ENCODE measurements at regions not wholly inside any gene's neighbourhood (a gene's known extent, or its start where the extent isn't known, plus 50 kb on each side); places are given as distances from the start of the nearest gene placed in this dataset.

DNA sequence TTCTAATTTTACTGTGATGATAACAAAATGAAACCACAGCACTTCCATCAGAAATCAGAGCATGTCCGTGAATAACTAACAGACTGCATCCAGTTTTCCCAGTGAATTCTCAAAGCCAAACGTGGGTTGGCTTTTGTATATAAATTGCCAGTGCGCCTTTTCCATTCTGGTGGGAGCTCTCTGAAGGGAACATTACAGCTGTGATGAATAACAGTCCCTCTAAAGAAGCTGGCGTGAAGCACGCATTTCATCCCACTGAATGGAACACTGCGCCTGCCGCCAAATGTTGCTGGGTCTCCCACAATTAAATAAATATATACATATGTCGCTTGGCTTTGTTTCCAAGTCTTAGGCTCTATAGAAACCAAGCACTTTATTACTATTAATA, 113.0 kb upstream of the PFN2 start:
- TF ChIP-seq CBX5 (IDR thresholded peaks at IDR 0.05; ENCODE audit: low read depth, low read length) (no peak), KDM5A (IDR thresholded peaks at IDR 0.05; ENCODE audit: low read length) (no peak), RNF2 (IDR thresholded peaks at IDR 0.05; ENCODE audit: borderline replicate concordance, low read depth, low read length, missing control alignments, poor library complexity, severe bottlenecking) (no peak), POLR2A (IDR thresholded peaks at IDR 0.05; ENCODE audit: control extremely low read depth in 1 of 2, low read depth in 2 of 2, low read length in 2 of 2) (no peak)
- TF ChIP-seq, protein P1, sequence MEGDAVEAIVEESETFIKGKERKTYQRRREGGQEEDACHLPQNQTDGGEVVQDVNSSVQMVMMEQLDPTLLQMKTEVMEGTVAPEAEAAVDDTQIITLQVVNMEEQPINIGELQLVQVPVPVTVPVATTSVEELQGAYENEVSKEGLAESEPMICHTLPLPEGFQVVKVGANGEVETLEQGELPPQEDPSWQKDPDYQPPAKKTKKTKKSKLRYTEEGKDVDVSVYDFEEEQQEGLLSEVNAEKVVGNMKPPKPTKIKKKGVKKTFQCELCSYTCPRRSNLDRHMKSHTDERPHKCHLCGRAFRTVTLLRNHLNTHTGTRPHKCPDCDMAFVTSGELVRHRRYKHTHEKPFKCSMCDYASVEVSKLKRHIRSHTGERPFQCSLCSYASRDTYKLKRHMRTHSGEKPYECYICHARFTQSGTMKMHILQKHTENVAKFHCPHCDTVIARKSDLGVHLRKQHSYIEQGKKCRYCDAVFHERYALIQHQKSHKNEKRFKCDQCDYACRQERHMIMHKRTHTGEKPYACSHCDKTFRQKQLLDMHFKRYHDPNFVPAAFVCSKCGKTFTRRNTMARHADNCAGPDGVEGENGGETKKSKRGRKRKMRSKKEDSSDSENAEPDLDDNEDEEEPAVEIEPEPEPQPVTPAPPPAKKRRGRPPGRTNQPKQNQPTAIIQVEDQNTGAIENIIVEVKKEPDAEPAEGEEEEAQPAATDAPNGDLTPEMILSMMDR (IDR thresholded peaks at IDR 0.05; ENCODE audit: control extremely low read depth in 1 of 3, insufficient read depth in 1 of 3, low read depth in 1 of 3, low read length in 3 of 3) = no peak
- TF ChIP-seq, protein P2, sequence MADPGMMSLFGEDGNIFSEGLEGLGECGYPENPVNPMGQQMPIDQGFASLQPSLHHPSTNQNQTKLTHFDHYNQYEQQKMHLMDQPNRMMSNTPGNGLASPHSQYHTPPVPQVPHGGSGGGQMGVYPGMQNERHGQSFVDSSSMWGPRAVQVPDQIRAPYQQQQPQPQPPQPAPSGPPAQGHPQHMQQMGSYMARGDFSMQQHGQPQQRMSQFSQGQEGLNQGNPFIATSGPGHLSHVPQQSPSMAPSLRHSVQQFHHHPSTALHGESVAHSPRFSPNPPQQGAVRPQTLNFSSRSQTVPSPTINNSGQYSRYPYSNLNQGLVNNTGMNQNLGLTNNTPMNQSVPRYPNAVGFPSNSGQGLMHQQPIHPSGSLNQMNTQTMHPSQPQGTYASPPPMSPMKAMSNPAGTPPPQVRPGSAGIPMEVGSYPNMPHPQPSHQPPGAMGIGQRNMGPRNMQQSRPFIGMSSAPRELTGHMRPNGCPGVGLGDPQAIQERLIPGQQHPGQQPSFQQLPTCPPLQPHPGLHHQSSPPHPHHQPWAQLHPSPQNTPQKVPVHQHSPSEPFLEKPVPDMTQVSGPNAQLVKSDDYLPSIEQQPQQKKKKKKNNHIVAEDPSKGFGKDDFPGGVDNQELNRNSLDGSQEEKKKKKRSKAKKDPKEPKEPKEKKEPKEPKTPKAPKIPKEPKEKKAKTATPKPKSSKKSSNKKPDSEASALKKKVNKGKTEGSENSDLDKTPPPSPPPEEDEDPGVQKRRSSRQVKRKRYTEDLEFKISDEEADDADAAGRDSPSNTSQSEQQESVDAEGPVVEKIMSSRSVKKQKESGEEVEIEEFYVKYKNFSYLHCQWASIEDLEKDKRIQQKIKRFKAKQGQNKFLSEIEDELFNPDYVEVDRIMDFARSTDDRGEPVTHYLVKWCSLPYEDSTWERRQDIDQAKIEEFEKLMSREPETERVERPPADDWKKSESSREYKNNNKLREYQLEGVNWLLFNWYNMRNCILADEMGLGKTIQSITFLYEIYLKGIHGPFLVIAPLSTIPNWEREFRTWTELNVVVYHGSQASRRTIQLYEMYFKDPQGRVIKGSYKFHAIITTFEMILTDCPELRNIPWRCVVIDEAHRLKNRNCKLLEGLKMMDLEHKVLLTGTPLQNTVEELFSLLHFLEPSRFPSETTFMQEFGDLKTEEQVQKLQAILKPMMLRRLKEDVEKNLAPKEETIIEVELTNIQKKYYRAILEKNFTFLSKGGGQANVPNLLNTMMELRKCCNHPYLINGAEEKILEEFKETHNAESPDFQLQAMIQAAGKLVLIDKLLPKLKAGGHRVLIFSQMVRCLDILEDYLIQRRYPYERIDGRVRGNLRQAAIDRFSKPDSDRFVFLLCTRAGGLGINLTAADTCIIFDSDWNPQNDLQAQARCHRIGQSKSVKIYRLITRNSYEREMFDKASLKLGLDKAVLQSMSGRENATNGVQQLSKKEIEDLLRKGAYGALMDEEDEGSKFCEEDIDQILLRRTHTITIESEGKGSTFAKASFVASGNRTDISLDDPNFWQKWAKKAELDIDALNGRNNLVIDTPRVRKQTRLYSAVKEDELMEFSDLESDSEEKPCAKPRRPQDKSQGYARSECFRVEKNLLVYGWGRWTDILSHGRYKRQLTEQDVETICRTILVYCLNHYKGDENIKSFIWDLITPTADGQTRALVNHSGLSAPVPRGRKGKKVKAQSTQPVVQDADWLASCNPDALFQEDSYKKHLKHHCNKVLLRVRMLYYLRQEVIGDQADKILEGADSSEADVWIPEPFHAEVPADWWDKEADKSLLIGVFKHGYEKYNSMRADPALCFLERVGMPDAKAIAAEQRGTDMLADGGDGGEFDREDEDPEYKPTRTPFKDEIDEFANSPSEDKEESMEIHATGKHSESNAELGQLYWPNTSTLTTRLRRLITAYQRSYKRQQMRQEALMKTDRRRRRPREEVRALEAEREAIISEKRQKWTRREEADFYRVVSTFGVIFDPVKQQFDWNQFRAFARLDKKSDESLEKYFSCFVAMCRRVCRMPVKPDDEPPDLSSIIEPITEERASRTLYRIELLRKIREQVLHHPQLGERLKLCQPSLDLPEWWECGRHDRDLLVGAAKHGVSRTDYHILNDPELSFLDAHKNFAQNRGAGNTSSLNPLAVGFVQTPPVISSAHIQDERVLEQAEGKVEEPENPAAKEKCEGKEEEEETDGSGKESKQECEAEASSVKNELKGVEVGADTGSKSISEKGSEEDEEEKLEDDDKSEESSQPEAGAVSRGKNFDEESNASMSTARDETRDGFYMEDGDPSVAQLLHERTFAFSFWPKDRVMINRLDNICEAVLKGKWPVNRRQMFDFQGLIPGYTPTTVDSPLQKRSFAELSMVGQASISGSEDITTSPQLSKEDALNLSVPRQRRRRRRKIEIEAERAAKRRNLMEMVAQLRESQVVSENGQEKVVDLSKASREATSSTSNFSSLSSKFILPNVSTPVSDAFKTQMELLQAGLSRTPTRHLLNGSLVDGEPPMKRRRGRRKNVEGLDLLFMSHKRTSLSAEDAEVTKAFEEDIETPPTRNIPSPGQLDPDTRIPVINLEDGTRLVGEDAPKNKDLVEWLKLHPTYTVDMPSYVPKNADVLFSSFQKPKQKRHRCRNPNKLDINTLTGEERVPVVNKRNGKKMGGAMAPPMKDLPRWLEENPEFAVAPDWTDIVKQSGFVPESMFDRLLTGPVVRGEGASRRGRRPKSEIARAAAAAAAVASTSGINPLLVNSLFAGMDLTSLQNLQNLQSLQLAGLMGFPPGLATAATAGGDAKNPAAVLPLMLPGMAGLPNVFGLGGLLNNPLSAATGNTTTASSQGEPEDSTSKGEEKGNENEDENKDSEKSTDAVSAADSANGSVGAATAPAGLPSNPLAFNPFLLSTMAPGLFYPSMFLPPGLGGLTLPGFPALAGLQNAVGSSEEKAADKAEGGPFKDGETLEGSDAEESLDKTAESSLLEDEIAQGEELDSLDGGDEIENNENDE (IDR thresholded peaks at IDR 0.05; ENCODE audit: insufficient replicate concordance, low read length) = no peak
